CD14-positive monocyte (primary cell): ENCODE measurements at regions not wholly inside any gene's neighbourhood (a gene's known extent, or its start where the extent isn't known, plus 50 kb on each side); places are given as distances from the start of the nearest gene placed in this dataset.
"Not testable (repeated sequence)": the region's sequence is repeated elsewhere in the genome, so short reads cannot be mapped to it uniquely, and the experiment has no call there.

Experiments
- DNase-seq, 3 donors: peaks; one replicate each; pipeline ENCODE4 v3.0.0-alpha.2; 2011 to 2022
- H2AFZ ChIP-seq: 2 replicates; pipeline ENCODE4 v1.6.0; 2012; ENCODE audit warnings: mild to moderate bottlenecking, low read depth, low read length, inconsistent platforms; ENCODE audit not compliant: insufficient read depth, poor library complexity, severe bottlenecking
- H3K27ac ChIP-seq, 2 donors: 1 replicate in 1 of 2; 2 replicates in 1 of 2; pipeline ENCODE4 v1.5.1; 2012 to 2013; ENCODE audit warnings: low read length in 2 of 2, control low read depth in 1 of 2, inconsistent platforms in 1 of 2, low read depth in 1 of 2, mild to moderate bottlenecking in 1 of 2
- H3K27me3 ChIP-seq, 2 donors: one replicate each; pipeline versions ENCODE4 v1.6.0 to v1.6.1; 2011 to 2013; ENCODE audit warnings: low read length in 2 of 2; ENCODE audit not compliant: control insufficient read depth in 2 of 2, insufficient read depth in 2 of 2
- H3K36me3 ChIP-seq, 2 donors: replicated peaks in 1 of 2; 1 replicate in 1 of 2; 2 replicates in 1 of 2; pipeline versions ENCODE4 v1.5.1 to v1.6.1; 2012 to 2013; ENCODE audit warnings: low read length in 2 of 2, control low read depth in 1 of 2, inconsistent platforms in 1 of 2, mild to moderate bottlenecking in 1 of 2; ENCODE audit not compliant: insufficient read depth in 2 of 2, control insufficient read depth in 1 of 2
- H3K4me1 ChIP-seq, 2 donors: 1 replicate in 1 of 2; 2 replicates in 1 of 2; pipeline versions ENCODE4 v1.5.1 to v1.6.1; 2012 to 2013; ENCODE audit warnings: low read length in 2 of 2, control low read depth in 1 of 2, inconsistent platforms in 1 of 2, mild to moderate bottlenecking in 1 of 2, moderate library complexity in 1 of 2; ENCODE audit not compliant: insufficient read depth in 2 of 2, control insufficient read depth in 1 of 2
- H3K4me2 ChIP-seq: replicated peaks from 2 replicates; pipeline ENCODE3; 2012; ENCODE audit warnings: low read length, moderate library complexity, mild to moderate bottlenecking; ENCODE audit not compliant: poor library complexity, severe bottlenecking; ENCODE audit errors: extremely low read depth
- H3K4me3 ChIP-seq, 3 experiments: fragments of 200-600 bp in 1 of 3; sonication (generic) in 1 of 3; replicated peaks in 1 of 3; 1 replicate in 2 of 3; 2 replicates in 1 of 3; pipeline ENCODE4 v1.5.1; 2011 to 2013; ENCODE audit warnings: low read length in 3 of 3, mild to moderate bottlenecking in 3 of 3, control low read depth in 2 of 3, low read depth in 2 of 3, inconsistent platforms in 1 of 3, moderate library complexity in 1 of 3
- H3K79me2 ChIP-seq: 2 replicates; pipeline ENCODE4 v1.6.0; 2012; ENCODE audit warnings: mild to moderate bottlenecking, control low read depth, inconsistent platforms, low read length, moderate library complexity; ENCODE audit not compliant: insufficient read depth
- H3K9ac ChIP-seq: 2 replicates; pipeline ENCODE4 v1.6.0; 2017; ENCODE audit warnings: low read length, mild to moderate bottlenecking; ENCODE audit not compliant: insufficient read depth, poor library complexity, severe bottlenecking
- H3K9me3 ChIP-seq, 2 donors: replicated peaks in 1 of 2; 1 replicate in 1 of 2; 2 replicates in 1 of 2; pipeline versions ENCODE4 v1.5.1 to v1.6.1; 2012 to 2013; ENCODE audit warnings: low read length in 2 of 2, control low read depth in 1 of 2; ENCODE audit not compliant: control insufficient read depth in 1 of 2, insufficient read depth in 1 of 2
- H4K20me1 ChIP-seq: 2 replicates; pipeline ENCODE4 v1.6.0; 2012; ENCODE audit warnings: mild to moderate bottlenecking, low read length, control low read depth, moderate library complexity; ENCODE audit not compliant: insufficient read depth
- H3K27ac Mint-ChIP-seq, 7 donors: one replicate each; pipeline ENCODE4 v1.8.0; 2020; ENCODE audit warnings: mild to moderate bottlenecking in 7 of 7, mixed read lengths in 7 of 7, moderate library complexity in 6 of 7, inconsistent platforms in 2 of 7
- H3K27me3 Mint-ChIP-seq, 3 donors: one replicate each; pipeline ENCODE4 v1.8.0; 2021 to 2022; ENCODE audit warnings: low read depth in 3 of 3, mild to moderate bottlenecking in 3 of 3, mixed read lengths in 3 of 3, moderate library complexity in 3 of 3, inconsistent platforms in 1 of 3
- H3K36me3 Mint-ChIP-seq, 2 donors: one replicate each; pipeline ENCODE4 v1.8.0; 2020; ENCODE audit warnings: mixed read lengths in 2 of 2, inconsistent platforms in 1 of 2, mild to moderate bottlenecking in 1 of 2
- H3K4me1 Mint-ChIP-seq: one replicate; pipeline ENCODE4 v1.8.0; 2020; ENCODE audit warnings: mild to moderate bottlenecking, mixed read lengths
- H3K4me3 Mint-ChIP-seq, 2 donors: one replicate each; pipeline ENCODE4 v1.8.0; 2020; ENCODE audit warnings: mild to moderate bottlenecking in 2 of 2, mixed read lengths in 2 of 2, moderate library complexity in 1 of 2
- H3K9me3 Mint-ChIP-seq, 7 donors: one replicate each; pipeline ENCODE4 v1.8.0; 2020 to 2022; ENCODE audit warnings: mixed read lengths in 7 of 7, mild to moderate bottlenecking in 6 of 7, moderate library complexity in 6 of 7, inconsistent platforms in 2 of 7
- WGBS: methylation state at CpG from one replicate; pipeline ENCODE4 v1.1.5; 2013; ENCODE audit warnings: missing lambda C conversion rate; ENCODE audit not compliant: insufficient coverage; 5-methylcytosine and 5-hydroxymethylcytosine counted together
- intact Hi-C, 2 donors: fragments of 100-400 bp; cut with micrococcal nuclease; formaldehyde crosslinking; loops; one replicate each; pipeline versions ENCODE4 v1.15.0 to v1.15.1; 2023
- TF ChIP-seq, protein P1 (sequence below): fragments of 200-600 bp; IDR thresholded peaks from one replicate; pipeline ENCODE4 v1.8.0; 2022; ENCODE audit warnings: antibody characterized with exemption, mild to moderate bottlenecking

DNA sequence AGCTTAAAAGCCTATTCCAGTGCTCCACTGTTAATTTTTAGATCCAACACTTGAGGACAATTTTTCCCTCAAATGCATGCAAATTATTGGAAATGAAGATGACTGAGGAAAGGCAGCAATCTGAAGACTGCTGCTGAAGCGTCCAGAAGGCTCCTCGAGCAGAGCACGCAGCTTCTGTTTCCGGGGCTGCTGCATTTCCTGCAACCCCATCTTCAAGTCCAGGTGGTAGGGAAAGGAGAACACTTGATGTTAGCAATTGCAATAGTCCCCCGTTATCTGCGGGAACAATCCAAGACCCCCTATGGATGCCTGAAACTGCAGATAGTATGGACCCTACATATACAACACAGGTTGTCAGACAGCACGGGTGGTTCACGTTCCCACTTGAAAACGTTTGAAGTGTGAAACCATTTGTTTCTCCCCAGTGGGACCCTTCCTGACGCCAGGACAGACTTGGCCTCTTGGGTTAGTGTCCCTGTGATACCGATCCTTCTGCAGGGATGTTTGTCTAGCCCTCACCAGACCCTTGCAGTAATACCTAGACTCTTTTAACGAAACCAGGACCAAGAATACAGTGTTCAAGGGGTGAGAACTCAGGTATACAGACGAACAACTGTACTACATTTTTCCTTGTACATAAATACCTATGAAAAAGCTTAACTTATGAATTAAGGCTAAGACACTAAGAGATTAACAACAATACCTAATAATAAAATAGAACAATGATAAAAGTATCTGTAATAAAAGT is 152.3 kb downstream of the HSD17B3 start:
- Mint-ChIP-seq H3K4me3 (peak overlapping the region in 1 of 2 donors; percentile 53), H3K27me3 (peaks cover 0 to 1% (median 0%) of the 10 kb centered on the region in 3 donors), H3K9me3 (peaks cover 0 to 12% (median 3%) of the 10 kb centered on the region in 7 donors), H3K4me1 (peaks cover 45% of the 10 kb centered on the region), H3K36me3 (peaks cover 0 to 2% of the 10 kb centered on the region in 2 donors), H3K27ac (no peak overlapping the region)
- Histone ChIP-seq H3K27me3 (no peaks in the 10 kb centered on the region), H2AFZ (peak overlapping the region; percentile 16), H3K36me3 (no peaks in the 10 kb centered on the region), H3K9ac (no peak overlapping the region), H3K27ac (no peak overlapping the region), H3K4me1 (peaks cover 39 to 44% of the 10 kb centered on the region in 2 donors), H3K4me3 (peak overlapping the region in 1 of 3 experiments; percentile 6), H3K79me2 (no peaks in the 10 kb centered on the region), H3K9me3 (no peaks in the 10 kb centered on the region), H3K4me2 (peak overlapping the region; percentile 21), H4K20me1 (no peaks in the 10 kb centered on the region)
- WGBS: 19% methylated on average over 6 of the region's 13 CpGs
- intact Hi-C loops: loop anchor here in 1 of 2 donors (10.0 kb wide), 1 partner anchor 1495 kb away; no protein-coding TSS in a partner anchor
- TF ChIP-seq, protein P1, sequence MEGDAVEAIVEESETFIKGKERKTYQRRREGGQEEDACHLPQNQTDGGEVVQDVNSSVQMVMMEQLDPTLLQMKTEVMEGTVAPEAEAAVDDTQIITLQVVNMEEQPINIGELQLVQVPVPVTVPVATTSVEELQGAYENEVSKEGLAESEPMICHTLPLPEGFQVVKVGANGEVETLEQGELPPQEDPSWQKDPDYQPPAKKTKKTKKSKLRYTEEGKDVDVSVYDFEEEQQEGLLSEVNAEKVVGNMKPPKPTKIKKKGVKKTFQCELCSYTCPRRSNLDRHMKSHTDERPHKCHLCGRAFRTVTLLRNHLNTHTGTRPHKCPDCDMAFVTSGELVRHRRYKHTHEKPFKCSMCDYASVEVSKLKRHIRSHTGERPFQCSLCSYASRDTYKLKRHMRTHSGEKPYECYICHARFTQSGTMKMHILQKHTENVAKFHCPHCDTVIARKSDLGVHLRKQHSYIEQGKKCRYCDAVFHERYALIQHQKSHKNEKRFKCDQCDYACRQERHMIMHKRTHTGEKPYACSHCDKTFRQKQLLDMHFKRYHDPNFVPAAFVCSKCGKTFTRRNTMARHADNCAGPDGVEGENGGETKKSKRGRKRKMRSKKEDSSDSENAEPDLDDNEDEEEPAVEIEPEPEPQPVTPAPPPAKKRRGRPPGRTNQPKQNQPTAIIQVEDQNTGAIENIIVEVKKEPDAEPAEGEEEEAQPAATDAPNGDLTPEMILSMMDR: no peak
- no peak for DNase-seq

DNA sequence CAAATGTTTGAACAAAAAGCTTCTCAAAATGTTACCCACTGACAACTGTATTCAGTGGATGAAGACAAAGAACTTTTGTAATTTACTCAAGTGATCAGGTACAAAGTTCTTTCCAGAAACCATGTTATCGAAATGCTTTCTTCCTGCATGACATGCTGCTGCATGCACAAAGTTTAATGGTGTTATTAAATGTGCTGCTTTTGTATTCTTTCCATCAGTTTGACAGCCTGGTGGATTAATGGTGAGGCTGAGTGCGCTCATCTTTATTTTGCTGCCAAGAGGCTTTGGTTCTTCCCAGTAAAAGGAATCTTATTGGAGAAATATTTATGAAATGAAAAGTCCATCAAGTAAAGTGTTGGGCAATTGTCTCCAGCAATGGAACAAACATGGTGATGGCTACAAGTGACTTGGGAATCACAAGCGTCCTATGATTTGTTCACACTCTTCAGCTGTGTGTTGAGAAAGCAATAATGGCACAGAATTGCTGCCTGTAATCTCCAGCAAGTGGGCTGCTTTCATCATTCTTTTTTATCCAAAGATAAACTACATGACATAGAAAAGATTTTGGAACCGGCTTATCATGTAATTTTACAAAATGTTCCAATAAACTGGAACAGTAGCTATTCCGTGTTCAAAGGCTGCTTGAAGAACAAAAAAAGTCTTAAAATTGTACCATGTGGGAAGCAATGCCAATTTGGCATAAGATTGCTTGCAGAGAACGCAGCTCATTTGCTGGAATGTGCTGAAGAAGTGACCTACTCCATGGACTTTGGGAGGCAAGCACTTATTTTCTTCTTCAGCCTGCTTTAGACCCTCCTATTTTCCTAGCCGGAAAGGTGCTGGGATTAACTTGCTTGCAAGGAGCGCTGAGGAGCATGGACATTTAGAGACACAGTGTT is 153.1 kb downstream of the HSD17B3 start:
- Histone ChIP-seq H3K79me2 (no peaks in the 10 kb centered on the region), H3K4me2 (no peak overlapping the region), H3K4me1 (peaks cover 40 to 45% of the 10 kb centered on the region in 2 donors), H4K20me1 (no peaks in the 10 kb centered on the region), H3K27ac (no peak overlapping the region), H3K27me3 (no peaks in the 10 kb centered on the region), H3K9me3 (no peaks in the 10 kb centered on the region), H3K4me3 (peak overlapping the region in 1 of 3 experiments; percentile 6), H3K9ac (no peak overlapping the region), H3K36me3 (no peaks in the 10 kb centered on the region), H2AFZ (no peak overlapping the region)
- H3K9me3 Mint-ChIP-seq: peaks cover 0 to 16% (median 3%) of the 10 kb centered on the region in 7 donors
- TF ChIP-seq, protein P1: no peak
- WGBS: 92% methylated on average over 3 of the region's 8 CpGs
- H3K36me3 Mint-ChIP-seq: peaks cover 0 to 2% of the 10 kb centered on the region in 2 donors
- no peak overlapping the region for H3K27ac Mint-ChIP-seq
- H3K27me3 Mint-ChIP-seq: peaks cover 0 to 1% (median 0%) of the 10 kb centered on the region in 3 donors
- peaks cover 49% of the 10 kb centered on the region for H3K4me1 Mint-ChIP-seq
- intact Hi-C loops: loop anchor here in 1 of 2 donors (10.0 kb wide), 1 partner anchor 1494 kb away; no protein-coding TSS in a partner anchor
- H3K4me3 Mint-ChIP-seq: no peak overlapping the region
- DNase-seq: no peak

DNA sequence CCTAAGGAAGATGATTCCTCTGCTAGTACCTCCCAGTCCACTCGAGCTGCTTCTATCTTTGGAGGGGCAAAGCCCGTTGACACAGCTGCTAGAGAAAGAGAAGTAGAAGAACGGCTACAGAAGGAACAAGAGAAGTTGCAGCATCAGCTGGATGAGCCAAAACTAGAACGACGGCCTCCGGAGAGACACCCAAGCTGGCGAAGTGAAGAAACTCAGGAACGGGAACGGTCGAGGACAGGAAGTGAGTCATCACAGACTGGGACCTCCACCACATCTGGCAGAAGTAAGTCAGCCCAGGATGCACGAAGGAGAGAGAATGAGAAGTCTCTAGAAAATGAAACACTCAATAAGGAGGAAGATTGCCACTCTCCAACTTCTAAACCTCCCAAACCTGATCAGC is 154.9 kb downstream of the HSD17B3 start:
- WGBS: 0% methylated on average over 5 of the region's 11 CpGs
- not testable (repeated sequence) for H3K36me3 Mint-ChIP-seq, H3K9ac ChIP-seq, H3K79me2 ChIP-seq, H3K4me2 ChIP-seq, H3K9me3 ChIP-seq, H2AFZ ChIP-seq, H3K36me3 ChIP-seq, H3K27me3 ChIP-seq, H4K20me1 ChIP-seq, H3K27me3 Mint-ChIP-seq
- peak overlapping the region in 1 of 3 experiments; percentile 38 for H3K4me3 ChIP-seq
- H3K4me1 ChIP-seq: peaks cover 52 to 63% of the 10 kb centered on the region in 2 donors
- DNase-seq: peak; percentile 65 to 78 (median 76)
- peaks cover 61% of the 10 kb centered on the region for H3K4me1 Mint-ChIP-seq
- peak overlapping the region; percentile 87 to 93 (median 90) for H3K27ac Mint-ChIP-seq
- H3K9me3 Mint-ChIP-seq: peaks cover 0 to 16% (median 3%) of the 10 kb centered on the region in 7 donors
- H3K27ac ChIP-seq: peak overlapping the region; percentile 41 to 64
- H3K4me3 Mint-ChIP-seq: peak overlapping the region; percentile 47 to 89
- intact Hi-C loops: loop anchor here in 1 of 2 donors (10.0 kb wide), 1 partner anchor 1492 kb away; no protein-coding TSS in a partner anchor
